ENCODE measurements at regions not wholly inside any gene's neighbourhood (a gene's known extent, or its start where the extent isn't known, plus 50 kb on each side); places are given as distances from the start of the nearest gene placed in this dataset.
A peak's percentile ranks its signal among the peaks of the same experiment; 100 is the strongest.

DNA sequence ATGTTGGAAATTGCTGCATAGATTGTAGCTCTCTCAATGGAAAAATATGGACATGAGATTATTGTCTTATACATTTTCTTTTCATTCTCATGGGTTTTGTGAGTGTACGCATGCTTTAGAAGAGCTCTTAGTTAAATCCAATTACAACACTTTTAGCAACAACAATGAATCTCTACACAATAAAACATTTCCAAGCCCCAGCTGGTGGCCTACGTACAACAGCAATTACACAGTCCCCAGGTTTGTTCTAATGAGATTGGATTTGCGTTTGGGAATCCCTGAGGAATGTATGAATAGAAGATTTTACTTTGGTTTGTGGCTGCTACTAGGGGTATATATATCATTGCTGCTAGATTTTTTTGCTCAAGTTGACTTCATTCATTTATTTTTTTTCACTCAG lies 98.6 kb downstream of the FHDC1 start:
- DNase-seq (ENCODE audit: low spot score): no peak

DNA sequence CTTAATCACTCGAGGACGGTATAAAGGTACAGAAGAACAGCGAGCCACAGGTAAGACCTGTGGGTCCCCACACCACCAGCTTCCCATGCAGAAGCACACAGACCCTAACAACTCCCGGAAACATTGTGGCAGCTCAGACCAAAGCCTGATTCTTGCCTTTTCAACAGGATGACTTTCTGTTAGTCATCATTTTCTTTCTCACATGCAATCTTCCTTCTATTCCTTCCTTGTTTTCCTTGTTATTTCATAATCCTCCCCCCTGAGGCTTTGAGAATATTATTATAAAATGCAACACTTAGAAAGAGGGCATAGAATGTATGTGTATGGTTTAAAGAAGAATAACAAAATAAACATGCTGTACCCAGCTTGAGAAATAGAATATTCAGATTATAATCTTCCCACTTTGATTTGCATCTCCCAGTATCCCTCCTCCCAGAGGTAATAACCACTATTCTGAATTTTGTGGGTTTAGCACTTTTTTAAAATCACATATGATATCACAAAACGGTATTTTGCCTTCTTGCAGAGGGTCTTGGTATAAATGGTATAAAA lies 100.9 kb downstream of the FHDC1 start:
- no peak for DNase-seq (ENCODE audit: low spot score)

DNA sequence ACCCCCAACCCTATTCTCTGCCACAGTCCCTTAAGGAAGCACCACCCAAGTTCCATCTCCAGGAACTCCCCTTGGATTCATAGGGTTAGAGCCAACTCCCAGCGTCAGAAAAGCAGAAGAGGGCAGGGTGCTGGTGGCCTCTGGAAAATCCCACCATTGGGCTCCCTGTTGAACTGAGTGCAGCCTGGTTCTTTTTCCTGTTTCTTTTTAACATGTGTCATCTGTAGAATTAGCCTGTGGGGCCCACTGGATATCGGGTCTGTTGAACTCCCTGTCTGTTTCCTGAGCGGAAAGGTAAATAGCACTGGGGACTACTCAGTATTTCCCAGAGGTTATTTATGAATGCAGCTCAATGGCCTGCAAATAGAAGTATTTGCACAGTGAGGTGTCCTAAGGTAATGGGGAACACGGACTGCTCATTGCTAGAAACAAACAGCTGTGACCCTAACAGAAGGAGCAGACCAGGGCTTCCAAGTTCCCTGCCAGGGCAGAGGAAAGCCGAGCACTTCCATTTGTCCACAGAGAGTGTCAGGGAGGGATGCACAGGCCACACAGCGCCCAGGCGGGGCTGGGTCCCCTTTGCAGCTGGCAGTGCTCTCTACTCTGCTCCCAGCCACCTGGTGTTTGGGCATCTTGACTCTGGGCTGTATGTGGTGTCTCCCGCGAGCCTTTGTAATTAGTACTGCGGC lies 102.6 kb downstream of the FHDC1 start:
- no peak for DNase-seq (ENCODE audit: low spot score)

DNA sequence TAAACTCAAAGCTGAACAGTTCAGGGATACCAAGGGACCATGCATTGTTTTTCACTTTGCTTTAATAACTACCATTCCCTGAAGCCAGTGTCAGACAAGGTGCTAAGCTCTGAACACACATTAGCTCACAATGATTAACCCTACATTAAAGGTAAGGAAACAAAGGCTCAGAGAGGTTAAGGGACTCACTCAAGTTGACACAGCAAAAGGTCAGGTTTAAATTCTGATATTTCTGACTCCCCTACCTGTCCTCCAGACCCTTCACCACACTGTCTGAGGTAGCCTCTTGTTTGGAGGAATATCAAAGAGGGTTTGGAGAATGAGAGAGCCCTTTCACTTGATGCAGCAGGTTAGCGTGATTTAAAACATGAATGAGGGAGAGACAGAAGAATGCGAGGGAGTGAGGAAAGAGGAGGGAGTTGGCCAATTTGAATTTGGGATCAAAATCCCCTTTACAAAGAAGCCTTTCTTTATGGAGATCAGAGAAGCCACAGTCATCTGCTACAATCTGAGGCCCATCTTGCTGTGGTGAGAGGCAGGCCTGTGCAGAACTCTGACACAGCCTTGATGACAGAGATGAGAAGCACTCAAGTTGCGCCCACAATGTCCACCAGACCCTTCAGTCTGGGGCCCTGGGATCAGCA lies 103.5 kb downstream of the FHDC1 start:
- no peak for DNase-seq (ENCODE audit: low spot score)

GRCh38 chr4:153040677-153041076 lies 104.6 kb downstream of the FHDC1 start:
- DNase-seq (ENCODE audit: low spot score): no peak

DNA sequence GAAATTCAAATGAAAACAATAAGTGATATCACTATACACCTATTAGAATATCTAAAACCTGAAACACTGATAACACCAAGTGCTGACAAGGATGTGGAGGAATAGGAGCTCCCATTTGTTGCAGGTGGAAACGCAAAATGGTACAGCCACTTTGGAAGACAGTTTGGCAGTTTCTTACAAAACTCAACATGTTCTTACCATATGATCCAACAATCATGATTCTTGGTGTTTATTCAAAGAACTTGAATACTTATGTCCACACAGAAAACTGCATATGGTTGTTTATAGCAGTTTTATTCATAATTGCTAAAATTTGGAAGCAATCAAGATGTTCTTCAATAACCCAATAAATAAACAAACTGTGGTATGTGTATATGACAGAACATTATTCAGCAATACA lies 107.9 kb downstream of the FHDC1 start:
- no peak for DNase-seq (ENCODE audit: low spot score)

- no peak for DNase-seq (ENCODE audit: low spot score)
Observed at GRCh38 chr4:153045111-153045982, 109.2 kb downstream of the FHDC1 start.

- DNase-seq (ENCODE audit: low spot score): no peak
Observed at GRCh38 chr4:153058671-153059060, 122.5 kb downstream of the FHDC1 start.

- DNase-seq (ENCODE audit: low spot score): no peak
Observed at GRCh38 chr4:153060196-153060595, 124.1 kb downstream of the FHDC1 start.

GRCh38 chr4:153061971-153062370 lies 125.8 kb downstream of the FHDC1 start:
- DNase-seq (ENCODE audit: low spot score): no peak

DNA sequence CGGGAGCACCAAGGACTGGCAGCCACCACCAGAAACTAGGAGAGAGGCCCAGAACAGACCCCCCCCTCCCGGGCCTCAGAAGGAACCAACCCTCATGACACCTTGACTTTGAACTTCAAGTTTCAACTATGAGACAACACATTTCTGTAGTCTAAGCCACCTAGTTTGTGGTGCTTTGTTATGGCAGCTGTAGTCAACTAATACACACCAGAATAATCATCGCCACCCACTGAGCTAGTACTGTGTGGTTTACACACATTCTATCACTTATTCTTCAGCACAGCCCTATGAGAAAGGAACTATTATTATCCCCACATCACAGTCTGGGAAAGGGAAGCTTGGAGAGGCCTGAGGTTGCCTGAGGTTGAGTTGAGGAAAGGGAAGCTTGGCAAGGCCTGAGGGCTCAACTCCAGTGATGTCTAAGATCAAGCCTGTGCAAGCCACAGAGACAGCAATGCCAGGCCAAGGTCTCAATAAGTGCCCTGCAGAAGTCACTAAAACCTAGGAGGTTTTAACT lies 126.6 kb downstream of the FHDC1 start:
- no peak for DNase-seq (ENCODE audit: low spot score)

DNA sequence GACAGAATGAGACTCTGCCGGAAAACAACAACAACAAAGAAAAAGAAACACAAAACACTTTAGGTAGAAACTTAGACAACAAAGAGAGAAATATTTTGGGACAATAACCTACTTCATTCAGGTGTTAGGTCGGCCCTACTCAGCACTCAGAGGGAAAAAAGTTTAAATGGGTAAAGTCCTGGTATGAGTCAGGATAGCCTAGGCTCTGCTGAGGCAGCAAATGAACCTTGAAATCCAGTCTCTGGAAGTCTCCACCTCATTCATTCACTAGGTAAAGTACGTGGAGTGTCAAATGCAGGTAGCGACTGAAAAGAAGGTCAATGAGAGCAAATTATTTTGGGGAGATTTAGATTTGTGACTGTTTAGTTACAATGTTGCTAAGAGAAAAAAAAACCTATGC lies 127.4 kb downstream of the FHDC1 start:
- no peak for DNase-seq (ENCODE audit: low spot score)

GRCh38 chr4:153064571-153064970 lies 128.4 kb downstream of the FHDC1 start:
- DNase-seq (ENCODE audit: low spot score): peak; percentile 61

GRCh38 chr4:153065276-153065675 lies 129.2 kb downstream of the FHDC1 start:
- DNase-seq (ENCODE audit: low spot score): no peak

DNA sequence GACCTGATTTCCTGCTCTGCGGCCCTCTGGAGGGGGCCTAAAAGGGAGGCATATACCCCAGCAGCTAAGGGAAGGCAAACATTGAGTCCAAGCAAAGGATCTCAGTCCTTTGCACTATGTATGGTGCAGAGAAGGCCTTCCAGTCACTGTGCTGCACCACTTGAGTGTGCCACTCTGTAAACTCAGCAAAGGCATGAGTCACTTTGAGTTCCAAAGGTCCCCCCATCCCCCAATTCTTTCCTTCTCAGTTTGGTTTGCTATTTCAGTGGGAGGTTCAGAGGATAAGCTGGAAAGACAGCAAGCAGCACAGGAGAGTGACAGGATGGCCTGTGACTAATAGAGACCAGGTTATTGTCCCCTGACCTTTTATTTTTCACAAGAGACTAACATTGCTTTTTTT lies 131.3 kb downstream of the FHDC1 start:
- DNase-seq (ENCODE audit: low spot score): no peak

GRCh38 chr4:153068751-153069150 lies 132.6 kb downstream of the FHDC1 start:
- no peak for DNase-seq (ENCODE audit: low spot score)

DNA sequence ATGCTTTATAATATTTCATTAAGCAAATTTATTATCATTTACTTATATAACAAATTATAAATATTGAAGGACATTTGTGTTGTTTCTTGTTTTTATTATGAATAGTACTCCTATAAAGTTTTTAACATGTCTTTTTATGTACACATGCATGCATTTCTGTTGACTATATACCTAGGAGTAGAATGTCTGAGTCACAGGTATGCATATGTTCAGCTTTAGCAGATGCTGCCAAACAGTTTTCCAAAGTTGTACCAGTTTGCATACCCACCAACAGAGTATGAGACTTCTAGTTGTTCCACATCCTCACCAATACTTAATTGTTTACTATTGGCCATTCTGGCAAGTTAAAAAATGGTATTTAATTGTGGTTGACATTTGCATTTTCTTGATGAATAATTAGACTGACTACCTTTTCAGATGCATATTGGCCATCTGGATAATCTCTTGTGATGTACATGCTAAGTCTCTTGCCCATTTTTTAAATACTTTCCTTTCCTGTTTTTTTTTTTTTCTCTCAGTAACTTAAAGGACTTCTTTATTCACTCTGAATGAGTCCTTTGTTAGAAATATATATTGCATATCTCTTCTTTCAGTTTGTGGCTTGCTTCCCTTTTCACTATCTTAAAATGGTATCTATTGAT lies 132.2 kb upstream of the TRIM2 start:
- DNase-seq (ENCODE audit: low spot score): no peak

GRCh38 chr4:153072661-153073060 lies 131.6 kb upstream of the TRIM2 start:
- no peak for DNase-seq (ENCODE audit: low spot score)

- no peak for DNase-seq (ENCODE audit: low spot score)
Observed at GRCh38 chr4:153074486-153074885, 129.8 kb upstream of the TRIM2 start.

- no peak for DNase-seq (ENCODE audit: low spot score)
Observed at GRCh38 chr4:153074936-153075630, 129.2 kb upstream of the TRIM2 start.

DNA sequence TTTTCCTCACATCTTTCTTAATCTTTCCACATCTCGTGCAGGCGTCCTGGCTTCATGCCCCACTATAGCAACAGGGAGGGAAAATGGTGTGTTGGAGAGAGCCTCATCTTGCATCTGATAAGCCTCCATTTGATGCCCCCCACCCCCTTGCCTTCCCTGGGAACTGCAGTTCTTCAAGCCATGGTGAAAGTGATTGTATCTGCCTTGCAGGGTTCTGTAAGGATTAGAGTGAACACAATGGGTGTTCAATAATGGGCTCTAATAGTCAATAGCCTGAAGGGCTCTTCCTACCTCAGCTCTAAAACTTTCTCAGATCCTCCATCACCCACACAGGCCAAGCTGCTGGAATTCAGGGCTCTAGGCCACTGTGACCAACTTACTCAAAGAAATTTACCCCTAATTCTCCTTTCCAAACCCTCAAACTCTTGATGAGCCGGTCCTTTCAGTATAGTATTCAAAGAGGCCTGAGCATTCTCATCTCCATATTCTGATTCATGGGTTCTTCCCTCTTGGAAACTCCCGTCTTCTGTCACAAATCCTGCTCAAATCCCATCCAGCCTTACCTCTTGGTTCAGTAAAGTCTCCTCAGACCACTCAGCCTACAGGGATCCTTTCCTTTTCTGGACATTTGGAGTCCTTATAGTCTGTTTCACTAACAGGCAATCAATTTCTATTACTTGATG lies 128.3 kb upstream of the TRIM2 start:
- no peak for DNase-seq (ENCODE audit: low spot score)

Data from ecto neural progenitor cell (in vitro differentiated cells).